ENCODE measurements at regions not wholly inside any gene's neighbourhood (a gene's known extent, or its start where the extent isn't known, plus 50 kb on each side); places are given as distances from the start of the nearest gene placed in this dataset.

DNA sequence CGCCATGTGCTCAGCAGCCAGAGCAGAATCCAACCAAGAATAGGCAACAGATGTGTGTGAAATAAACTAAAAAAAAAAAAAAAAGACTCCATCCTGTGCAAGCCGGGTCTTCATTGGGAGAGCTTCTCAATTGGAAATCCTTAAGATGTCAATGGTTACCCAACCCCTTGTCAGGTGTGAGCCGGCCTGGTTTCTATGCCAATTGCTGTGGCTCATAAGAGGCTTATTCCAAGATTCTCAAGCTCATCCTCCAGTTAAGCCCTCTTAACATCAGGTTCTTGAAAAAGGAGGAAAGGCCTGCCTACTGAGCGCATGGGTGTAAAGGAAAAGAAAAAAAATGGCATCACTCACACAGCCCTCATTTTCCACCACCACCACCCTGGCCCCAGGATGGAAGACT, 1084.6 kb downstream of the UQCRFS1 start:
- H3K27me3 ChIP-seq = peaks cover 0 to 3% (median 0%) of the 10 kb centered on the region in 7 donors
- peaks cover 0 to 6% (median 0%) of the 10 kb centered on the region in 11 donors for H3K9me3 ChIP-seq
- ATAC-seq = no peak
- intact Hi-C loops (cut with DNase I) = no loop called here
- TF ChIP-seq, protein P1, sequence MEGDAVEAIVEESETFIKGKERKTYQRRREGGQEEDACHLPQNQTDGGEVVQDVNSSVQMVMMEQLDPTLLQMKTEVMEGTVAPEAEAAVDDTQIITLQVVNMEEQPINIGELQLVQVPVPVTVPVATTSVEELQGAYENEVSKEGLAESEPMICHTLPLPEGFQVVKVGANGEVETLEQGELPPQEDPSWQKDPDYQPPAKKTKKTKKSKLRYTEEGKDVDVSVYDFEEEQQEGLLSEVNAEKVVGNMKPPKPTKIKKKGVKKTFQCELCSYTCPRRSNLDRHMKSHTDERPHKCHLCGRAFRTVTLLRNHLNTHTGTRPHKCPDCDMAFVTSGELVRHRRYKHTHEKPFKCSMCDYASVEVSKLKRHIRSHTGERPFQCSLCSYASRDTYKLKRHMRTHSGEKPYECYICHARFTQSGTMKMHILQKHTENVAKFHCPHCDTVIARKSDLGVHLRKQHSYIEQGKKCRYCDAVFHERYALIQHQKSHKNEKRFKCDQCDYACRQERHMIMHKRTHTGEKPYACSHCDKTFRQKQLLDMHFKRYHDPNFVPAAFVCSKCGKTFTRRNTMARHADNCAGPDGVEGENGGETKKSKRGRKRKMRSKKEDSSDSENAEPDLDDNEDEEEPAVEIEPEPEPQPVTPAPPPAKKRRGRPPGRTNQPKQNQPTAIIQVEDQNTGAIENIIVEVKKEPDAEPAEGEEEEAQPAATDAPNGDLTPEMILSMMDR (IDR thresholded peaks at IDR 0.05) = no peak
- H3K4me1 ChIP-seq = peaks cover 0 to 7% (median 0%) of the 10 kb centered on the region in 9 donors
- H3K4me3 ChIP-seq = no peak overlapping the region
- no peak overlapping the region for H3K27ac ChIP-seq
- 89 to 90% methylated on average over 4 of the region's 4 CpGs for WGBS, 2 donors
- H3K36me3 ChIP-seq = no peaks in the 10 kb centered on the region
- no peak for DNase-seq

DNA sequence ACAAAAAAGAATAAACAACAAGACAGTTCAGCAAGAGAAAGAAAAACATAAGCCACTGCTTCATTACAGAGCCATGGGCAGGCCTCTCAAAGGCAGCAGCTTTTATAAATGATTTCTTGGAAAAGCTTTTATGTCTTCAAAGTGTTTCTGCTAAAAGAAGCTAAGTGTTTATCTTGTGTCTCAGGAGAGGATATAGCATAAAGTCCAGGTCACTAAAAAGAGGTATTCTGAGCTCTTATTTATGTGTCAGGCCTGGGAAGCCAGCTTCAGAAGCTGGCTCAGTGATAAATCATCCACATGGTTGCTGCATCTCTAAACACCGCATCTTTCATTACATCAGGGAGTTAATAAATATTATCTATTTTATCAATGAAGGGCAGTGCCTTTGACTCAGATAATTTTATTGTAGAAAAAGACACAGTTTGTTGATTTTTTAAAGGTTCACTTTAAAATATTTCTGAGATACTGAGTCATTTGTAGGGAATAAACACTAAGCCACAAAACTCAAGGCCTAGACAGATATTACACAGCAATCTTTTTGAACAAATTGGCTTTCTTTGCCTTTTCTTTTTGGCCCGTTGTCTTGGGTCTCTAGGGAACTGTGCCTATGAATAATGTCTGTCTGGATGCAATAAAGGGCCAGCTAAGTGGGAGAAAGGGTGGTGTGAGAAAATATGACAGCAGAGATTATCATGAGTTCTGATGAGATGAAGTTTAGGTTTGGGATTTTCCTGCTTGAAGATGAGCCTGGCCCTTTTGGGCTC, 1086.6 kb downstream of the UQCRFS1 start:
- intact Hi-C loops (cut with DNase I) = no loop called here
- peak in 3 of 8 donors; percentile 18 to 50 (median 42) for ATAC-seq

DNA sequence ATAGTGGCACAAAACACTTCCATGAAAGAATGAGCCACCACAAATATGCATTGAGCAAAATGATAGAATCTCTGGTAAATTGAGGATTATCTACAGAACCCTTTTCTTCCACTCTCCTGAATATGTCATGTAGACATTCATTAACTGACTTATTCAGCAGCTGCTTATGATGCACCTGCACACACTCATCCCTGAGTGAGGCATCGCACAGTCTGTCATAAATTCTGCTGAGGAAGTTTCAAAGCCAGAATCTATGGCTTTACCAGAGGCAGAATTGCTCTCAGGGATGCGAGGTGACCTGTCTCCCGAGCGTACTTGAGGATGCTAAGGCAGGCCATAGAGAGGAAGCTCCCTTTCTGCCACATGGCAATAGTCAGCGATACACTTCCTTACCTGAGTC, 1090.2 kb downstream of the UQCRFS1 start:
- intact Hi-C loops (cut with DNase I) = no loop called here
- H3K9me3 ChIP-seq = peaks cover 0 to 6% (median 0%) of the 10 kb centered on the region in 11 donors
- peaks cover 0 to 3% (median 0%) of the 10 kb centered on the region in 7 donors for H3K27me3 ChIP-seq
- no peaks in the 10 kb centered on the region for H3K36me3 ChIP-seq
- H3K27ac ChIP-seq = no peak overlapping the region
- 87 to 88% methylated on average over 5 of the region's 5 CpGs for WGBS, 2 donors
- DNase-seq = no peak
- peaks cover 0 to 7% (median 0%) of the 10 kb centered on the region in 9 donors for H3K4me1 ChIP-seq
- H3K4me3 ChIP-seq = no peak overlapping the region
- ATAC-seq = no peak
- TF ChIP-seq, protein P1 (IDR thresholded peaks at IDR 0.05) = no peak

More for the DNA sequence above, 1086.6 kb downstream of the UQCRFS1 start:
- Histone ChIP-seq H3K4me3 (no peak overlapping the region), H3K27ac (peak overlapping the region in 1 of 10 donors; percentile 44), H3K9me3 (peaks cover 0 to 6% (median 0%) of the 10 kb centered on the region in 11 donors), H3K36me3 (no peaks in the 10 kb centered on the region), H3K27me3 (peaks cover 0 to 3% (median 0%) of the 10 kb centered on the region in 7 donors), H3K4me1 (peaks cover 0 to 7% (median 0%) of the 10 kb centered on the region in 9 donors)
- no peak for DNase-seq
- 56 to 64% methylated on average over 2 of the region's 2 CpGs for WGBS, 2 donors
- TF ChIP-seq, protein P1 (IDR thresholded peaks at IDR 0.05) = no peak

DNA sequence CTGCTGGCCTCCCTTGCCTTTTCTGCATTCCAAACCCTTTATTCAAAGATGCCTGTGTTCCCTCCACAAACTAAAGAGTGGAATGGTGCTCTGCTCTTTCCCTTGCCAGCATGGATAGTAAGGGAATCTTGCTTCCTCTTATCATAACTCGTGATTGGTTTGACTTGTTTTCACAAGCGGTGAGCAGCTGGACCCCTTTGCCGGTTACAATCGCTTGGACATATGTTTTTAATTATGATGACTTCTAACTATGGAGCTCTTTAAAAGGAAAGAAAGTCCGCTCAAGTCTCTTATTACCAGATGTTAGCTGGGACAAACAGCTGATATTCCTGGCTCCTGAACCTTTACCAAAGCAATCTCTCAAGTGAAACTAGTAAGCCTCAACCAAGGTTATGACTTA, 1094.7 kb downstream of the UQCRFS1 start:
- ATAC-seq (no peak), DNase-seq (no peak)
- WGBS, 2 donors = 45 to 50% methylated on average over 5 of the region's 5 CpGs
- TF ChIP-seq, protein P1 (IDR thresholded peaks at IDR 0.05) = no peak
- no peaks in the 10 kb centered on the region for H3K4me1 ChIP-seq
- no peaks in the 10 kb centered on the region for H3K9me3 ChIP-seq
- no peak overlapping the region for H3K4me3 ChIP-seq
- no peaks in the 10 kb centered on the region for H3K36me3 ChIP-seq
- intact Hi-C loops (cut with DNase I) = no loop called here
- H3K27ac ChIP-seq = no peak overlapping the region
- no peaks in the 10 kb centered on the region for H3K27me3 ChIP-seq

Measured in heart right ventricle (tissue), 16 donors.